HEK293 (cell line): ENCODE measurements at regions not wholly inside any gene's neighbourhood (a gene's known extent, or its start where the extent isn't known, plus 50 kb on each side); places are given as distances from the start of the nearest gene placed in this dataset.

ENCODE experiments used
- CTCF ChIA-PET: fragments of 350-600 bp; formaldehyde crosslinking; extraction: SDS; loops from one replicate; lab custom pipeline; 2021; ENCODE audit warnings: antibody characterized with exemption; lab: Yijun Ruan, JAX
- POLR2A ChIA-PET: fragments of 300-600 bp; formaldehyde crosslinking; extraction: SDS; loops from one replicate; lab custom pipeline; 2020; ENCODE audit warnings: antibody characterized with exemption, inconsistent platforms; lab: Yijun Ruan, JAX
- H3K27ac ChIP-seq: fragments of 200-500 bp; sonication (Bioruptor generic); 2 replicates; pipeline ENCODE4 v1.5.1; 2014; ENCODE audit warnings: low read depth, low read length, control low read depth, inconsistent platforms; ENCODE audit errors: extremely low read depth
- H3K36me3 ChIP-seq, 2 experiments: fragments of 200-500 bp in 1 of 2; sonication (Bioruptor generic) in 1 of 2; 1 replicate in 1 of 2; 2 replicates in 1 of 2; pipeline ENCODE4 v1.5.1; 2014 to 2017; ENCODE audit warnings: inconsistent platforms in 2 of 2, low read length in 2 of 2; ENCODE audit not compliant: control insufficient read depth in 2 of 2, insufficient read depth in 1 of 2
- H3K4me1 ChIP-seq: fragments of 200-500 bp; sonication (Bioruptor generic); 2 replicates; pipeline ENCODE4 v1.5.1; 2014; ENCODE audit warnings: mild to moderate bottlenecking, low read length, inconsistent platforms; ENCODE audit not compliant: control insufficient read depth, insufficient read depth
- H3K4me3 ChIP-seq: 2 replicates; pipeline ENCODE4 v1.5.1; 2011; ENCODE audit warnings: low read depth, mild to moderate bottlenecking, control low read depth, low read length, moderate library complexity
- H3K9me3 ChIP-seq: fragments of 200-500 bp; sonication (Bioruptor generic); 2 replicates; pipeline ENCODE4 v1.5.1; 2014; ENCODE audit warnings: low read depth, low read length, inconsistent platforms; ENCODE audit not compliant: control insufficient read depth, insufficient read depth
- FEZF1 ChIP-seq: fragments of 450-650 bp; formaldehyde crosslinking; IDR thresholded peaks from 2 replicates; pipeline ENCODE4 v1.5.1; 2016; ENCODE audit warnings: missing biosample characterization, missing genetic modification characterization
- KLF8 ChIP-seq: fragments of 450-650 bp; formaldehyde crosslinking; IDR thresholded peaks from 2 replicates; pipeline ENCODE4 v1.5.1; 2016; ENCODE audit warnings: missing biosample characterization, missing genetic modification characterization
- KLF9 ChIP-seq: fragments of 450-650 bp; formaldehyde crosslinking; IDR thresholded peaks from 2 replicates; pipeline ENCODE4 v1.5.1; 2016; ENCODE audit warnings: missing biosample characterization, missing genetic modification characterization, low read depth
- ZFP37 ChIP-seq: fragments of 450-650 bp; formaldehyde crosslinking; IDR thresholded peaks from 2 replicates; pipeline ENCODE4 v1.5.1; 2016; ENCODE audit warnings: missing biosample characterization, missing genetic modification characterization
- ZIC2 ChIP-seq: fragments of 450-650 bp; formaldehyde crosslinking; IDR thresholded peaks from 2 replicates; pipeline ENCODE4 v1.5.1; 2016; ENCODE audit warnings: missing biosample characterization, missing genetic modification characterization
- ZNF2 ChIP-seq: fragments of 450-650 bp; formaldehyde crosslinking; IDR thresholded peaks from 2 replicates; pipeline ENCODE4 v1.5.1; 2016; ENCODE audit warnings: missing biosample characterization, missing genetic modification characterization
- ZNF248 ChIP-seq: fragments of 450-650 bp; formaldehyde crosslinking; IDR thresholded peaks from 2 replicates; pipeline ENCODE4 v1.5.1; 2017; ENCODE audit warnings: missing biosample characterization, missing genetic modification characterization
- ZNF354C ChIP-seq: fragments of 450-650 bp; formaldehyde crosslinking; IDR thresholded peaks from 2 replicates; pipeline ENCODE4 v1.5.1; 2016; ENCODE audit warnings: missing biosample characterization, missing genetic modification characterization, low read depth, borderline replicate concordance
- ZNF416 ChIP-seq: fragments of 450-650 bp; formaldehyde crosslinking; IDR thresholded peaks from 2 replicates; pipeline ENCODE4 v1.5.1; 2016; ENCODE audit warnings: missing biosample characterization, missing genetic modification characterization
- ZNF776 ChIP-seq: fragments of 450-650 bp; formaldehyde crosslinking; IDR thresholded peaks from 2 replicates; pipeline ENCODE4 v1.5.0; 2017; ENCODE audit warnings: missing biosample characterization, missing genetic modification characterization, borderline replicate concordance
- ZNF843 ChIP-seq: fragments of 450-650 bp; formaldehyde crosslinking; IDR thresholded peaks from 2 replicates; pipeline ENCODE4 v1.5.1; 2016; ENCODE audit warnings: missing biosample characterization, missing genetic modification characterization
- TF ChIP-seq, protein P1 (sequence below): fragments of 450-650 bp; formaldehyde crosslinking; IDR thresholded peaks from 2 replicates; pipeline ENCODE4 v1.5.1; 2016; ENCODE audit warnings: missing biosample characterization, missing genetic modification characterization
- TF ChIP-seq, protein P2 (sequence below): fragments of 450-650 bp; formaldehyde crosslinking; conservative IDR thresholded peaks from 2 replicates; pipeline ENCODE4 v1.5.1; 2016; ENCODE audit warnings: low read depth, missing biosample characterization, missing genetic modification characterization
- TF ChIP-seq, protein P3 (sequence below): fragments of 450-650 bp; formaldehyde crosslinking; IDR thresholded peaks from 2 replicates; pipeline ENCODE4 v1.5.1; 2016; ENCODE audit warnings: missing biosample characterization, missing genetic modification characterization
- TF ChIP-seq, protein P4 (sequence below): fragments of 450-650 bp; formaldehyde crosslinking; IDR thresholded peaks from 2 replicates; pipeline ENCODE4 v1.5.1; 2017; ENCODE audit warnings: missing biosample characterization, missing genetic modification characterization
- TF ChIP-seq, protein P5 (sequence below): fragments of 450-650 bp; formaldehyde crosslinking; IDR thresholded peaks from 2 replicates; pipeline ENCODE4 v1.5.1; 2016; ENCODE audit warnings: missing biosample characterization, missing genetic modification characterization, low read depth
- TF ChIP-seq, protein P6 (sequence below): fragments of 450-650 bp; formaldehyde crosslinking; IDR thresholded peaks from 2 replicates; pipeline ENCODE4 v1.5.1; 2016; ENCODE audit warnings: missing biosample characterization, missing genetic modification characterization

DNA sequence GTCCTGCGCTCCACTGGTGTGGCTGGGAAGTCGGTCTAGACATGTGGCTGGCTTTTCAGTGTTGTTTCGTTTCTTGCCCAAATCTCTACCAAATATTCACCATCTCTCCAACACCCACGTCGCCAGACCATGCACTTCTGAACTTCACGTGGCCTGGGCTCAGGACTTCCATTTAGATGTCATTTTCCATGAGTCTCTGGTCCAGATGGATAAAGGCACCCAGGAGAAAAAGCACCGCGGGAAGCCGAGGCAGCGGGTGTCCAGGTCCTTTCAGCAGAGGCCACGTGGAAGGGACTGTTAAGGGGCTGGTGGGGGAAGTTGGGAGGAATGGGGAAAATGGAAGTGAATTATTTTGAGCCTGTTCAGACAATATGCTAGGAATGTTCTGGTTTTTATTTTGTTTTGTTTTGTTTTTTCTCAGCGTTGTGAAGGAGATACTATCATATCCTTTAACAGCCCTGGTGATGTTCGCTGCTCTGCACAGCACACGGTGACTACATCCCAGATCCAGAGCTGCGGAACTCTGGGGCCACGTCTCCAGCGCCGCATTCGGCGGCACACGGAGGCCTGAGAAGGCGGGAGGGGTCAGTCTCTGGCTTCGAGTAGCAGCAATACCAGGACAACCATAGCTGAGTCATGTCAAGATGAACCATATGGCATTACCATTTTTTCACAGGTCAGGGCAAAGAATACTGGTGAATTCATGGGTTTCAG lies 230.3 kb downstream of the THBS2 start:
- H3K9me3 ChIP-seq: no peaks in the 10 kb centered on the region
- H3K4me3 ChIP-seq: no peak overlapping the region
- H3K36me3 ChIP-seq: no peaks in the 10 kb centered on the region
- no peaks in the 10 kb centered on the region for H3K4me1 ChIP-seq
- H3K27ac ChIP-seq: no peak overlapping the region
- ChIA-PET POLR2A (no interaction called here), CTCF (interaction anchor here (0.6 to 0.9 kb wide), 2 partner anchors 12 to 14 kb away, joined by 3 read pairs; no protein-coding TSS in a partner anchor)
- TF ChIP-seq FEZF1 (tag by site-specific recombination): no peak
- no peak for TF ChIP-seq KLF8 (tag by site-specific recombination)
- no peak for TF ChIP-seq ZNF2
- TF ChIP-seq, protein P1, sequence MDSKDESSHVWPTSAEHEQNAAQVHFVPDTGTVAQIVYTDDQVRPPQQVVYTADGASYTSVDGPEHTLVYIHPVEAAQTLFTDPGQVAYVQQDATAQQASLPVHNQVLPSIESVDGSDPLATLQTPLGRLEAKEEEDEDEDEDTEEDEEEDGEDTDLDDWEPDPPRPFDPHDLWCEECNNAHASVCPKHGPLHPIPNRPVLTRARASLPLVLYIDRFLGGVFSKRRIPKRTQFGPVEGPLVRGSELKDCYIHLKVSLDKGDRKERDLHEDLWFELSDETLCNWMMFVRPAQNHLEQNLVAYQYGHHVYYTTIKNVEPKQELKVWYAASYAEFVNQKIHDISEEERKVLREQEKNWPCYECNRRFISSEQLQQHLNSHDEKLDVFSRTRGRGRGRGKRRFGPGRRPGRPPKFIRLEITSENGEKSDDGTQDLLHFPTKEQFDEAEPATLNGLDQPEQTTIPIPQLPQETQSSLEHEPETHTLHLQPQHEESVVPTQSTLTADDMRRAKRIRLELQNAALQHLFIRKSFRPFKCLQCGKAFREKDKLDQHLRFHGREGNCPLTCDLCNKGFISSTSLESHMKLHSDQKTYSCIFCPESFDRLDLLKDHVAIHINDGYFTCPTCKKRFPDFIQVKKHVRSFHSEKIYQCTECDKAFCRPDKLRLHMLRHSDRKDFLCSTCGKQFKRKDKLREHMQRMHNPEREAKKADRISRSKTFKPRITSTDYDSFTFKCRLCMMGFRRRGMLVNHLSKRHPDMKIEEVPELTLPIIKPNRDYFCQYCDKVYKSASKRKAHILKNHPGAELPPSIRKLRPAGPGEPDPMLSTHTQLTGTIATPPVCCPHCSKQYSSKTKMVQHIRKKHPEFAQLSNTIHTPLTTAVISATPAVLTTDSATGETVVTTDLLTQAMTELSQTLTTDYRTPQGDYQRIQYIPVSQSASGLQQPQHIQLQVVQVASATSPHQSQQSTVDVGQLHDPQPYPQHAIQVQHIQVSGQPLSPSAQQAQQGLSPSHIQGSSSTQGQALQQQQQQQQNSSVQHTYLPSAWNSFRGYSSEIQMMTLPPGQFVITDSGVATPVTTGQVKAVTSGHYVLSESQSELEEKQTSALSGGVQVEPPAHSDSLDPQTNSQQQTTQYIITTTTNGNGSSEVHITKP (tag by site-specific recombination): no peak
- TF ChIP-seq, all 188 proteins: peak for 0

DNA sequence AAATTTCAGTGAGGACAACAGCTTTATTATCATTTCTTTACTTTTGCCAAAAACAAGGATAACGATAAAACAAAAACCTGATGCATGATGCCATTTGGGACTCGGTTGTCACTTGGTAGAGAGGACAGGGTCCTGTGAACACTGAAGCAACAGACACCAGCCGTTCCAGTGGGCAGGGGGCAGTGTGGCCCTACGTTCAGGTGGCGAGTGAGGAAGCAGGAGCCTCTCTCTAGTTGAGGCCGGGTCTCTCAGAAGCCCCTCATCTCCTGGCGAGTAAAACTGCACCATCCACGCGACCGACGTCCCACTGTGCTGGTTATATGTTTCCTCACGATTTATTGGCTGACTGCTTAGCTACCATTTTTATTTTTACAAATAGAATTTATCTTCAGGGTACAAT lies 231.6 kb downstream of the THBS2 start:
- H3K4me3 ChIP-seq: no peak overlapping the region
- no peaks in the 10 kb centered on the region for H3K4me1 ChIP-seq
- ChIA-PET CTCF (interaction anchor here (0.9 to 1.3 kb wide), 3 partner anchors 9 to 12 kb away, joined by 3 to 4 read pairs (median 4); no protein-coding TSS in a partner anchor), POLR2A (no interaction called here)
- H3K36me3 ChIP-seq: no peaks in the 10 kb centered on the region
- no peaks in the 10 kb centered on the region for H3K9me3 ChIP-seq
- no peak overlapping the region for H3K27ac ChIP-seq
- no peak for TF ChIP-seq KLF9 (tag by site-specific recombination)
- no peak for TF ChIP-seq ZNF416 (tag by site-specific recombination)
- no peak for TF ChIP-seq ZNF843 (tag by site-specific recombination)
- TF ChIP-seq, protein P2, sequence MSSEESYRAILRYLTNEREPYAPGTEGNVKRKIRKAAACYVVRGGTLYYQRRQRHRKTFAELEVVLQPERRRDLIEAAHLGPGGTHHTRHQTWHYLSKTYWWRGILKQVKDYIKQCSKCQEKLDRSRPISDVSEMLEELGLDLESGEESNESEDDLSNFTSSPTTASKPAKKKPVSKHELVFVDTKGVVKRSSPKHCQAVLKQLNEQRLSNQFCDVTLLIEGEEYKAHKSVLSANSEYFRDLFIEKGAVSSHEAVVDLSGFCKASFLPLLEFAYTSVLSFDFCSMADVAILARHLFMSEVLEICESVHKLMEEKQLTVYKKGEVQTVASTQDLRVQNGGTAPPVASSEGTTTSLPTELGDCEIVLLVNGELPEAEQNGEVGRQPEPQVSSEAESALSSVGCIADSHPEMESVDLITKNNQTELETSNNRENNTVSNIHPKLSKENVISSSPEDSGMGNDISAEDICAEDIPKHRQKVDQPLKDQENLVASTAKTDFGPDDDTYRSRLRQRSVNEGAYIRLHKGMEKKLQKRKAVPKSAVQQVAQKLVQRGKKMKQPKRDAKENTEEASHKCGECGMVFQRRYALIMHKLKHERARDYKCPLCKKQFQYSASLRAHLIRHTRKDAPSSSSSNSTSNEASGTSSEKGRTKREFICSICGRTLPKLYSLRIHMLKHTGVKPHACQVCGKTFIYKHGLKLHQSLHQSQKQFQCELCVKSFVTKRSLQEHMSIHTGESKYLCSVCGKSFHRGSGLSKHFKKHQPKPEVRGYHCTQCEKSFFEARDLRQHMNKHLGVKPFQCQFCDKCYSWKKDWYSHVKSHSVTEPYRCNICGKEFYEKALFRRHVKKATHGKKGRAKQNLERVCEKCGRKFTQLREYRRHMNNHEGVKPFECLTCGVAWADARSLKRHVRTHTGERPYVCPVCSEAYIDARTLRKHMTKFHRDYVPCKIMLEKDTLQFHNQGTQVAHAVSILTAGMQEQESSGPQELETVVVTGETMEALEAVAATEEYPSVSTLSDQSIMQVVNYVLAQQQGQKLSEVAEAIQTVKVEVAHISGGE (tag by site-specific recombination): no peak
- TF ChIP-seq ZFP37 (tag by site-specific recombination): no peak
- TF ChIP-seq, protein P3, sequence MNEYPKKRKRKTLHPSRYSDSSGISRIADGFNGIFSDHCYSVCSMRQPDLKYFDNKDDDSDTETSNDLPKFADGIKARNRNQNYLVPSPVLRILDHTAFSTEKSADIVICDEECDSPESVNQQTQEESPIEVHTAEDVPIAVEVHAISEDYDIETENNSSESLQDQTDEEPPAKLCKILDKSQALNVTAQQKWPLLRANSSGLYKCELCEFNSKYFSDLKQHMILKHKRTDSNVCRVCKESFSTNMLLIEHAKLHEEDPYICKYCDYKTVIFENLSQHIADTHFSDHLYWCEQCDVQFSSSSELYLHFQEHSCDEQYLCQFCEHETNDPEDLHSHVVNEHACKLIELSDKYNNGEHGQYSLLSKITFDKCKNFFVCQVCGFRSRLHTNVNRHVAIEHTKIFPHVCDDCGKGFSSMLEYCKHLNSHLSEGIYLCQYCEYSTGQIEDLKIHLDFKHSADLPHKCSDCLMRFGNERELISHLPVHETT: no peak
- no peak for TF ChIP-seq ZNF776 (tag by site-specific recombination)
- TF ChIP-seq ZIC2 (tag by site-specific recombination): no peak
- TF ChIP-seq, protein P4, sequence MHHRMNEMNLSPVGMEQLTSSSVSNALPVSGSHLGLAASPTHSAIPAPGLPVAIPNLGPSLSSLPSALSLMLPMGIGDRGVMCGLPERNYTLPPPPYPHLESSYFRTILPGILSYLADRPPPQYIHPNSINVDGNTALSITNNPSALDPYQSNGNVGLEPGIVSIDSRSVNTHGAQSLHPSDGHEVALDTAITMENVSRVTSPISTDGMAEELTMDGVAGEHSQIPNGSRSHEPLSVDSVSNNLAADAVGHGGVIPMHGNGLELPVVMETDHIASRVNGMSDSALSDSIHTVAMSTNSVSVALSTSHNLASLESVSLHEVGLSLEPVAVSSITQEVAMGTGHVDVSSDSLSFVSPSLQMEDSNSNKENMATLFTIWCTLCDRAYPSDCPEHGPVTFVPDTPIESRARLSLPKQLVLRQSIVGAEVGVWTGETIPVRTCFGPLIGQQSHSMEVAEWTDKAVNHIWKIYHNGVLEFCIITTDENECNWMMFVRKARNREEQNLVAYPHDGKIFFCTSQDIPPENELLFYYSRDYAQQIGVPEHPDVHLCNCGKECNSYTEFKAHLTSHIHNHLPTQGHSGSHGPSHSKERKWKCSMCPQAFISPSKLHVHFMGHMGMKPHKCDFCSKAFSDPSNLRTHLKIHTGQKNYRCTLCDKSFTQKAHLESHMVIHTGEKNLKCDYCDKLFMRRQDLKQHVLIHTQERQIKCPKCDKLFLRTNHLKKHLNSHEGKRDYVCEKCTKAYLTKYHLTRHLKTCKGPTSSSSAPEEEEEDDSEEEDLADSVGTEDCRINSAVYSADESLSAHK (tag by site-specific recombination): no peak
- TF ChIP-seq, protein P5, sequence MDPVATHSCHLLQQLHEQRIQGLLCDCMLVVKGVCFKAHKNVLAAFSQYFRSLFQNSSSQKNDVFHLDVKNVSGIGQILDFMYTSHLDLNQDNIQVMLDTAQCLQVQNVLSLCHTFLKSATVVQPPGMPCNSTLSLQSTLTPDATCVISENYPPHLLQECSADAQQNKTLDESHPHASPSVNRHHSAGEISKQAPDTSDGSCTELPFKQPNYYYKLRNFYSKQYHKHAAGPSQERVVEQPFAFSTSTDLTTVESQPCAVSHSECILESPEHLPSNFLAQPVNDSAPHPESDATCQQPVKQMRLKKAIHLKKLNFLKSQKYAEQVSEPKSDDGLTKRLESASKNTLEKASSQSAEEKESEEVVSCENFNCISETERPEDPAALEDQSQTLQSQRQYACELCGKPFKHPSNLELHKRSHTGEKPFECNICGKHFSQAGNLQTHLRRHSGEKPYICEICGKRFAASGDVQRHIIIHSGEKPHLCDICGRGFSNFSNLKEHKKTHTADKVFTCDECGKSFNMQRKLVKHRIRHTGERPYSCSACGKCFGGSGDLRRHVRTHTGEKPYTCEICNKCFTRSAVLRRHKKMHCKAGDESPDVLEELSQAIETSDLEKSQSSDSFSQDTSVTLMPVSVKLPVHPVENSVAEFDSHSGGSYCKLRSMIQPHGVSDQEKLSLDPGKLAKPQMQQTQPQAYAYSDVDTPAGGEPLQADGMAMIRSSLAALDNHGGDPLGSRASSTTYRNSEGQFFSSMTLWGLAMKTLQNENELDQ (tag by site-specific recombination): no peak
- no peak for TF ChIP-seq ZNF354C (tag by site-specific recombination)
- TF ChIP-seq ZNF248 (tag by site-specific recombination): no peak
- TF ChIP-seq, protein P6, sequence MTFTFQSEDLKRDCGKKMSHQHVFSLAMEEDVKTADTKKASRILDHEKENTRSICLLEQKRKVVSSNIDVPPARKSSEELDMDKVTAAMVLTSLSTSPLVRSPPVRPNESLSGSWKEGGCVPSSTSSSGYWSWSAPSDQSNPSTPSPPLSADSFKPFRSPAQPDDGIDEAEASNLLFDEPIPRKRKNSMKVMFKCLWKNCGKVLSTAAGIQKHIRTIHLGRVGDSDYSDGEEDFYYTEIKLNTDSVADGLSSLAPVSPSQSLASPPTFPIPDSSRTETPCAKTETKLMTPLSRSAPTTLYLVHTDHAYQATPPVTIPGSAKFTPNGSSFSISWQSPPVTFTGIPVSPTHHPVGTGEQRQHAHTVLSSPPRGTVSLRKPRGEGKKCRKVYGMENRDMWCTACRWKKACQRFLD (tag by site-specific recombination): no peak
- TF ChIP-seq ZNF2: no peak
